Gastrocnemius medialis (tissue), 4 donors: ENCODE measurements at regions not wholly inside any gene's neighbourhood (a gene's known extent, or its start where the extent isn't known, plus 50 kb on each side); places are given as distances from the start of the nearest gene placed in this dataset.

Experiments used
- CTCF ChIP-seq, 5 experiments: fragments of 450-650 bp in 3 of 5; fragments of 200-600 bp in 2 of 5; sonication (generic) in 2 of 5; IDR thresholded peaks in 4 of 5; conservative IDR thresholded peaks in 1 of 5; 1 replicate in 4 of 5; 2 replicates in 1 of 5; pipeline ENCODE4 v1.5.1; 2016 to 2019; ENCODE audit warnings: antibody characterized with exemption in 5 of 5, mild to moderate bottlenecking in 3 of 5, moderate library complexity in 3 of 5
- POLR2A ChIP-seq, 2 donors: fragments of 450-650 bp; IDR thresholded peaks; one replicate each; pipeline ENCODE4 v1.6.1; 2017; ENCODE audit warnings: antibody characterized with exemption in 2 of 2, mild to moderate bottlenecking in 2 of 2, moderate library complexity in 2 of 2

- no peak for TF ChIP-seq CTCF (IDR thresholded peaks at IDR 0.05 in 4 of 5, conservative IDR thresholded peaks at IDR 0.05 in 1 of 5)
- no peak for TF ChIP-seq POLR2A (IDR thresholded peaks at IDR 0.05)
These were observed 1941.0 kb upstream of the RAG2 start for GRCh38 chr11:38538866-38539680.
